Liver (tissue), 8 donors: ENCODE measurements at regions not wholly inside any gene's neighbourhood (a gene's known extent, or its start where the extent isn't known, plus 50 kb on each side); places are given as distances from the start of the nearest gene placed in this dataset.

Source experiments
- DNase-seq: peaks from one replicate; pipeline ENCODE4 v3.0.0-alpha.2; 2017; ENCODE audit warnings: low spot score
- H3K27ac ChIP-seq, 2 donors: one replicate each; pipeline ENCODE4 v1.7.0; 2013; ENCODE audit warnings: inconsistent platforms in 2 of 2, low read length in 2 of 2, control low read depth in 1 of 2, low read depth in 1 of 2, mild to moderate bottlenecking in 1 of 2
- H3K27me3 ChIP-seq, 4 donors: one replicate each; pipeline versions ENCODE4 v1.6.1 to v1.7.0; 2013; ENCODE audit warnings: low read length in 3 of 4, inconsistent platforms in 1 of 4, mild to moderate bottlenecking in 1 of 4, moderate library complexity in 1 of 4; ENCODE audit not compliant: control insufficient read depth in 4 of 4, insufficient read depth in 4 of 4
- H3K36me3 ChIP-seq, 4 donors: one replicate each; pipeline versions ENCODE4 v1.6.1 to v1.7.0; 2013; ENCODE audit warnings: low read length in 3 of 4, mild to moderate bottlenecking in 3 of 4, low read depth in 1 of 4, moderate library complexity in 1 of 4; ENCODE audit not compliant: control insufficient read depth in 4 of 4, insufficient read depth in 3 of 4
- H3K4me1 ChIP-seq, 4 donors: one replicate each; pipeline versions ENCODE4 v1.6.1 to v1.7.0; 2013; ENCODE audit warnings: low read length in 3 of 4, mild to moderate bottlenecking in 3 of 4, moderate library complexity in 1 of 4; ENCODE audit not compliant: control insufficient read depth in 4 of 4, insufficient read depth in 4 of 4
- H3K4me3 ChIP-seq, 3 donors: one replicate each; pipeline versions ENCODE4 v1.6.1 to v1.7.0; 2013; ENCODE audit warnings: low read length in 3 of 3, control low read depth in 1 of 3, low read depth in 1 of 3, mild to moderate bottlenecking in 1 of 3
- H3K9ac ChIP-seq, 2 donors: one replicate each; pipeline ENCODE4 v1.7.0; 2013; ENCODE audit warnings: low read length in 2 of 2, mild to moderate bottlenecking in 2 of 2, moderate library complexity in 2 of 2, control low read depth in 1 of 2, low read depth in 1 of 2
- H3K9me3 ChIP-seq, 4 donors: one replicate each; pipeline versions ENCODE4 v1.6.1 to v1.7.0; 2013; ENCODE audit warnings: low read length in 3 of 4; ENCODE audit not compliant: control insufficient read depth in 4 of 4
- CTCF ChIP-seq: fragments of 150-350 bp; IDR thresholded peaks from 2 replicates; pipeline ENCODE4 v1.5.1; 2017; ENCODE audit warnings: improper control_type of control experiment, low read depth, low read length; ENCODE audit not compliant: missing input control
- EGR1 ChIP-seq, 2 donors: IDR thresholded peaks; 2 replicates each; pipeline ENCODE4 v1.6.1; 2016 to 2018; ENCODE audit warnings: antibody characterized with exemption in 2 of 2, low read depth in 2 of 2
- FOXA1 ChIP-seq: IDR thresholded peaks from 2 replicates; pipeline ENCODE4 v1.6.1; 2016; ENCODE audit warnings: antibody characterized with exemption
- HNF4G ChIP-seq: IDR thresholded peaks from 2 replicates; pipeline ENCODE4 v1.6.1; 2016; ENCODE audit warnings: antibody characterized with exemption
- JUND ChIP-seq, 2 donors: IDR thresholded peaks; 2 replicates each; pipeline ENCODE4 v1.6.1; 2016; ENCODE audit warnings: antibody characterized with exemption in 2 of 2
- MAX ChIP-seq: IDR thresholded peaks from 2 replicates; pipeline ENCODE4 v1.6.1; 2016; ENCODE audit warnings: antibody characterized with exemption
- RAD21 ChIP-seq, 2 donors: IDR thresholded peaks; 2 replicates each; pipeline ENCODE4 v1.6.1; 2016; ENCODE audit warnings: antibody characterized with exemption in 2 of 2, mild to moderate bottlenecking in 2 of 2
- TAF1 ChIP-seq: conservative IDR thresholded peaks from 2 replicates; pipeline ENCODE4 v1.6.1; 2016; ENCODE audit warnings: antibody characterized with exemption, mild to moderate bottlenecking
- YY1 ChIP-seq: IDR thresholded peaks from 2 replicates; pipeline ENCODE4 v1.6.1; 2016; ENCODE audit warnings: antibody characterized with exemption, mild to moderate bottlenecking
- WGBS: extraction: QIAGEN DNeasy Blood & Tissue Kit; methylation state at CpG from one replicate; pipeline ENCODE4 v1.1.7; 2013; 5-methylcytosine and 5-hydroxymethylcytosine counted together
- donor health status: healthy.
- donor health status: healthy.
- donor health status: healthy.
- donor health status: healthy.
- donor health status: healthy.

DNA sequence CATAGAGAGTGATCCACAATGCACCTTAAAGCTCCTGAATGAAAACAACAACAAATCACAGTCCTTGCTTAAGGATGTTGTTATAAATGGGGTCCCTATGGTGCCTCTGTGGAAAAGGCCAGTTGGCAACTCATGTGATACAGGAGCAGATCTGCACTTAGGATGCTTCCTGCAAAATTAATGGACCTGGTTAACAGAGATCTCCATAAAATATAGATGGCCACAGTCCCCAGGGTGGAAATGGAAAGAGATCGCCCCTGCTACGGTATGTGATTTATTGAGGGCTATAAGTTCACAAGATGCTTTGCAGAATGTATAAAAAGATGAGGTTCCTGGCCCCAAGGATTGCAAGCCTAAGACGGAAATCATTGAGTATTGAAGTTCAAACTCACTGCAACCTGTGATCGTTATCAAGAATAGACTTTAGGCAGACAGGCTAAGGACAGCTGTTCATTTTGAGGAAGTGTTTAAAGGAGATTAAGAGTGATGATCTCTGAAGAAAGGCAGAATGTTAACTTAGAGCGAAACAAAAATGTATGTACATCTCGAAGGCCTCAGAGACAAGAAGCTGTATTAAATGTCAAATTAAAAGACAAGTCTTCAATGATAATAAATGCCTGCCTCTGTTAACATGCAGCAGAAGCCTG, 174.1 kb upstream of the PLPP4 start:
- H3K27me3 ChIP-seq: no peaks in the 10 kb centered on the region
- no peaks in the 10 kb centered on the region for H3K4me1 ChIP-seq
- TF ChIP-seq HNF4G (no peak), CTCF (no peak), YY1 (no peak), JUND (IDR thresholded peaks at IDR 0.05) (no peak), RAD21 (IDR thresholded peaks at IDR 0.05) (no peak), MAX (no peak)
- no peak for DNase-seq
- WGBS: 80% methylated on average over 6 of the region's 6 CpGs
- H3K4me3 ChIP-seq: no peak overlapping the region
- H3K9ac ChIP-seq: no peak overlapping the region
- H3K27ac ChIP-seq: no peak overlapping the region
- H3K36me3 ChIP-seq: no peaks in the 10 kb centered on the region
- no peaks in the 10 kb centered on the region for H3K9me3 ChIP-seq

GRCh38 chr10:120285408-120285807, 171.6 kb upstream of the PLPP4 start:
- TF ChIP-seq JUND (IDR thresholded peaks at IDR 0.05) (no peak), YY1 (no peak), TAF1 (no peak)
- no peak for DNase-seq
- H3K27me3 ChIP-seq: peaks cover 0 to 3% (median 0%) of the 10 kb centered on the region in 4 donors
- H3K4me3 ChIP-seq: no peak overlapping the region
- 84% methylated on average over 6 of the region's 6 CpGs for WGBS
- H3K9me3 ChIP-seq: no peaks in the 10 kb centered on the region
- no peaks in the 10 kb centered on the region for H3K4me1 ChIP-seq
- no peak overlapping the region for H3K27ac ChIP-seq
- H3K36me3 ChIP-seq: no peaks in the 10 kb centered on the region
- H3K9ac ChIP-seq: no peak overlapping the region

DNA sequence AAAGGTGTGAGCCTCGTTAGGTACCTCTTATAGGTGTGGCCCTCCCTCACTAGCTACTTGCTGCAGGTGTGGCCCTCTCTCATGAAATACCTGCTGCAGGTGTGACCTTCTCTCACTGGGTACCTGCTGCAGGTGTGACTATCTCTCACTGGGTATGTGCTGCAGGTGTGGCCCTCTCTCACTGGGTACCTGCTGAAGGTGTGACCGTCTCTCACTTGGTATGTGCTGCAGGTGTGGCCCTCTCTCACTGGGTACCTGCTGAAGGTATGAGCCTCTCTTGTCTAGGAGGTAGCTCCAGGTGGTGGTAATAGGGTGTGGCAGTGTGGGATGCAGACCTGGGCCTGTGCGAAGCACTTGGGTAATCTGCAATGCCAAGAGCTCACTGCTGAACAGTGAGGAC, 170.7 kb upstream of the PLPP4 start:
- H3K9me3 ChIP-seq: no peaks in the 10 kb centered on the region
- 84% methylated on average over 3 of the region's 3 CpGs for WGBS
- no peak overlapping the region for H3K27ac ChIP-seq
- H3K36me3 ChIP-seq: no peaks in the 10 kb centered on the region
- no peak overlapping the region for H3K4me3 ChIP-seq
- peaks cover 0 to 3% (median 0%) of the 10 kb centered on the region in 4 donors for H3K27me3 ChIP-seq
- no peaks in the 10 kb centered on the region for H3K4me1 ChIP-seq
- TF ChIP-seq FOXA1 (no peak), TAF1 (no peak), EGR1 (IDR thresholded peaks at IDR 0.05; ENCODE audit: low read depth in 2 of 2) (no peak), CTCF (no peak), JUND (IDR thresholded peaks at IDR 0.05) (no peak), MAX (no peak)
- DNase-seq: no peak
- H3K9ac ChIP-seq: no peak overlapping the region
